Thoracic aorta (tissue), 2 donors: ENCODE measurements at regions not wholly inside any gene's neighbourhood (a gene's known extent, or its start where the extent isn't known, plus 50 kb on each side); places are given as distances from the start of the nearest gene placed in this dataset.

Experiments used
- ATAC-seq: fragments of 150-250 bp; one replicate; pipeline ENCODE4 v1.8.0; 2017; ENCODE audit warnings: low read depth; ENCODE audit not compliant: insufficient number of reproducible peaks, low FRiP score
- DNase-seq: peaks from one replicate; pipeline ENCODE4 v3.0.0-alpha.2; 2020; ENCODE audit warnings: low spot score
- H3K27ac ChIP-seq, 2 donors: fragments of 200-600 bp; sonication (generic); 1 replicate in 1 of 2; 2 replicates in 1 of 2; pipeline ENCODE4 v1.5.1; 2016; ENCODE audit warnings: mild to moderate bottlenecking in 2 of 2, moderate library complexity in 2 of 2
- H3K27me3 ChIP-seq: fragments of 200-600 bp; sonication (generic); replicated peaks from 2 replicates; pipeline ENCODE4 v1.6.0; 2016; ENCODE audit warnings: mild to moderate bottlenecking; ENCODE audit not compliant: insufficient read depth
- H3K36me3 ChIP-seq: fragments of 200-600 bp; sonication (generic); one replicate; pipeline ENCODE4 v1.5.1; 2016
- H3K4me1 ChIP-seq, 2 donors: fragments of 200-600 bp; sonication (generic); 1 replicate in 1 of 2; 2 replicates in 1 of 2; pipeline versions ENCODE4 v1.5.1 to v1.6.0; 2016; ENCODE audit warnings: low read depth in 2 of 2, mild to moderate bottlenecking in 1 of 2; ENCODE audit not compliant: control insufficient read depth in 1 of 2
- H3K4me3 ChIP-seq: fragments of 200-600 bp; sonication (generic); 2 replicates; pipeline ENCODE4 v1.5.1; 2016; ENCODE audit warnings: mild to moderate bottlenecking
- H3K9me3 ChIP-seq: fragments of 200-600 bp; sonication (generic); 2 replicates; pipeline ENCODE4 v1.5.1; 2016
- CTCF ChIP-seq: fragments of 200-600 bp; sonication (generic); IDR thresholded peaks from one replicate; pipeline ENCODE4 v1.5.1; 2019; ENCODE audit warnings: antibody characterized with exemption

GRCh38 chr14:54189333-54189732 lies 207.5 kb upstream of the CDKN3 start:
- no peak for ATAC-seq
- Histone ChIP-seq H3K4me1 (peaks cover 0 to 5% of the 10 kb centered on the region in 2 donors), H3K27ac (no peak overlapping the region)

GRCh38 chr14:54189748-54190354 lies 207.0 kb upstream of the CDKN3 start:
- no peak overlapping the region for H3K27ac ChIP-seq
- no peaks in the 10 kb centered on the region for H3K27me3 ChIP-seq
- H3K36me3 ChIP-seq = no peaks in the 10 kb centered on the region
- no peak for DNase-seq
- TF ChIP-seq CTCF = no peak
- peaks cover 0 to 5% of the 10 kb centered on the region in 2 donors for H3K4me1 ChIP-seq
- H3K4me3 ChIP-seq = no peak overlapping the region
- no peak for ATAC-seq
- H3K9me3 ChIP-seq = no peaks in the 10 kb centered on the region

More at GRCh38 chr14:54189333-54189732, 207.5 kb upstream of the CDKN3 start:
- DNase-seq = no peak
- TF ChIP-seq CTCF = no peak
- Histone ChIP-seq H3K27me3 (no peaks in the 10 kb centered on the region), H3K4me3 (no peak overlapping the region), H3K9me3 (no peaks in the 10 kb centered on the region), H3K36me3 (no peaks in the 10 kb centered on the region)

GRCh38 chr14:54191846-54192245 lies 205.0 kb upstream of the CDKN3 start:
- no peaks in the 10 kb centered on the region for H3K27me3 ChIP-seq
- no peak overlapping the region for H3K27ac ChIP-seq
- peaks cover 0 to 5% of the 10 kb centered on the region in 2 donors for H3K4me1 ChIP-seq
- ATAC-seq = no peak
- no peaks in the 10 kb centered on the region for H3K9me3 ChIP-seq
- DNase-seq = no peak
- TF ChIP-seq CTCF = no peak
- H3K36me3 ChIP-seq = no peaks in the 10 kb centered on the region
- H3K4me3 ChIP-seq = no peak overlapping the region

- no peak for TF ChIP-seq CTCF
- H3K4me3 ChIP-seq = no peak overlapping the region
- no peak for ATAC-seq
Measured at GRCh38 chr14:54192610-54193009, 204.2 kb upstream of the CDKN3 start.

GRCh38 chr14:54193871-54194270 lies 202.9 kb upstream of the CDKN3 start:
- peaks cover 0 to 5% of the 10 kb centered on the region in 2 donors for H3K4me1 ChIP-seq
- peaks cover 3% of the 10 kb centered on the region for H3K9me3 ChIP-seq
- ATAC-seq (no peak), DNase-seq (no peak)
- no peak for TF ChIP-seq CTCF
- H3K4me3 ChIP-seq = no peak overlapping the region
- no peaks in the 10 kb centered on the region for H3K36me3 ChIP-seq
- no peaks in the 10 kb centered on the region for H3K27me3 ChIP-seq
- no peak overlapping the region for H3K27ac ChIP-seq

More at GRCh38 chr14:54192610-54193009, 204.2 kb upstream of the CDKN3 start:
- Histone ChIP-seq H3K27me3 (no peaks in the 10 kb centered on the region), H3K4me1 (peaks cover 0 to 5% of the 10 kb centered on the region in 2 donors), H3K36me3 (no peaks in the 10 kb centered on the region), H3K9me3 (no peaks in the 10 kb centered on the region), H3K27ac (no peak overlapping the region)
- DNase-seq = no peak
